PC-9 (cell line): ENCODE measurements at regions not wholly inside any gene's neighbourhood (a gene's known extent, or its start where the extent isn't known, plus 50 kb on each side); places are given as distances from the start of the nearest gene placed in this dataset.

Experiments
- CTCF ChIP-seq: fragments of 200-600 bp; sonication (generic); conservative IDR thresholded peaks from 2 replicates; pipeline ENCODE4 v1.6.1; 2017; ENCODE audit warnings: mixed run types, antibody characterized with exemption, mild to moderate bottlenecking, moderate library complexity
- EZH2 ChIP-seq: fragments of 200-600 bp; sonication (generic); IDR thresholded peaks from 2 replicates; pipeline ENCODE4 v1.8.0; 2017; ENCODE audit warnings: antibody characterized with exemption, low read depth

GRCh38 chr4:60134099-60134498 lies 1066.0 kb upstream of the ADGRL3 start:
- no peak for TF ChIP-seq CTCF
- no peak for TF ChIP-seq EZH2
